ENCODE measurements at regions not wholly inside any gene's neighbourhood (a gene's known extent, or its start where the extent isn't known, plus 50 kb on each side); places are given as distances from the start of the nearest gene placed in this dataset.

- TF ChIP-seq ZNF768 (tag by site-specific recombination; IDR thresholded peaks at IDR 0.05): no peak
- no peak for TF ChIP-seq CTCF (tag by site-specific recombination; IDR thresholded peaks at IDR 0.05)
- no peak for TF ChIP-seq ZBTB20 (tag by site-specific recombination; IDR thresholded peaks at IDR 0.05)
- no peak for TF ChIP-seq SCRT2 (tag by site-specific recombination; IDR thresholded peaks at IDR 0.05)
- no peak for TF ChIP-seq TCF7L2 (IDR thresholded peaks at IDR 0.05; ENCODE audit: borderline replicate concordance, low read depth, low read length)
- TF ChIP-seq, protein P1, sequence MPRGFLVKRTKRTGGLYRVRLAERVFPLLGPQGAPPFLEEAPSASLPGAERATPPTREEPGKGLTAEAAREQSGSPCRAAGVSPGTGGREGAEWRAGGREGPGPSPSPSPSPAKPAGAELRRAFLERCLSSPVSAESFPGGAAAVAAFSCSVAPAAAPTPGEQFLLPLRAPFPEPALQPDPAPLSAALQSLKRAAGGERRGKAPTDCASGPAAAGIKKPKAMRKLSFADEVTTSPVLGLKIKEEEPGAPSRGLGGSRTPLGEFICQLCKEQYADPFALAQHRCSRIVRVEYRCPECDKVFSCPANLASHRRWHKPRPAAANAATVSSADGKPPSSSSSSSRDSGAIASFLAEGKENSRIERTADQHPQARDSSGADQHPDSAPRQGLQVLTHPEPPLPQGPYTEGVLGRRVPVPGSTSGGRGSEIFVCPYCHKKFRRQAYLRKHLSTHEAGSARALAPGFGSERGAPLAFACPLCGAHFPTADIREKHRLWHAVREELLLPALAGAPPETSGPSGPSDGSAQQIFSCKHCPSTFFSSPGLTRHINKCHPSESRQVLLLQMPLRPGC (tag by site-specific recombination; IDR thresholded peaks at IDR 0.05): no peak
- no peak for TF ChIP-seq ZNF350 (tag by site-specific recombination; IDR thresholded peaks at IDR 0.05)
These were observed 325.1 kb downstream of the GADD45G start for GRCh38 chr9:89929673-89930480.
